ENCODE measurements at regions not wholly inside any gene's neighbourhood (a gene's known extent, or its start where the extent isn't known, plus 50 kb on each side); places are given as distances from the start of the nearest gene placed in this dataset.

DNA sequence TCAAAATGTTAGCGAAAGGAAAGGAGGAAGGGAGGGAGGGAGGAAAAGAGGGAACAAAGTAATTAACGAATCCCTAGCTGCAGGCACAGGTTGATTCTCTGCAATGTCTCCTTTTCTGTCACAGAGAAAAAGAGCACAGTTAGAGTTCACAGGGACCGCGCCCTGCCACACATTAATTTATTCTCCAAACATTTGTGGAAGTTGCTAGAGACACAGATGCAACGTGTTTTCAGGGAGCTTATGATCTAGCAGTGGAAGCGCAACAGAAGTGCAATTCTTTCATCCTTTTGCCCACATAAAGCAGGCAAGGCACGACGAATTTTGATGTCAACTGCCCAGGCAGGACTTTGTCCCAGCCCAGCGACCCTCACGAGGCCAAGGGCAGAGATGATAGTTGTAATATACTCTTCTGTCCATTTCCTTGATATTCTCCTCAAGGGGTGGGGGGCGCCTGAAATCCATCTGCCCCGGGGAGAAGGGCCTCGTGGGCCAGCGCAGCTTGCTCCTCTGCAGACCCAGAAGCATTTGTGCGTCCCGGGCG lies 101.7 kb upstream of the ZNF438 start:
- H3K27ac ChIP-seq (ENCODE audit: low read depth, low read length, poor library complexity, severe bottlenecking), result no peak overlapping the region
- H3K27me3 ChIP-seq (ENCODE audit: insufficient read depth, low read length), result no peaks in the 10 kb centered on the region
- peak overlapping the region; percentile 99 for H3K4me2 ChIP-seq (ENCODE audit: low read length)
- 0 out of 2 replicates have a peak overlapping the region, but pooled peaks have one; percentile 85 for H2AFZ ChIP-seq (ENCODE audit: low read length)
- peak overlapping the region; percentile 73 for H3K4me3 ChIP-seq (ENCODE audit: low read depth, low read length, poor library complexity, severe bottlenecking)
- H3K4me1 ChIP-seq (ENCODE audit: insufficient read depth, low read length, severe bottlenecking), result peaks cover 33% of the 10 kb centered on the region
- H3K36me3 ChIP-seq (ENCODE audit: insufficient read depth, low read length), result no peaks in the 10 kb centered on the region
- H3K79me2 ChIP-seq (ENCODE audit: insufficient read depth, low read length), result no peaks in the 10 kb centered on the region
- TF ChIP-seq, protein P1, sequence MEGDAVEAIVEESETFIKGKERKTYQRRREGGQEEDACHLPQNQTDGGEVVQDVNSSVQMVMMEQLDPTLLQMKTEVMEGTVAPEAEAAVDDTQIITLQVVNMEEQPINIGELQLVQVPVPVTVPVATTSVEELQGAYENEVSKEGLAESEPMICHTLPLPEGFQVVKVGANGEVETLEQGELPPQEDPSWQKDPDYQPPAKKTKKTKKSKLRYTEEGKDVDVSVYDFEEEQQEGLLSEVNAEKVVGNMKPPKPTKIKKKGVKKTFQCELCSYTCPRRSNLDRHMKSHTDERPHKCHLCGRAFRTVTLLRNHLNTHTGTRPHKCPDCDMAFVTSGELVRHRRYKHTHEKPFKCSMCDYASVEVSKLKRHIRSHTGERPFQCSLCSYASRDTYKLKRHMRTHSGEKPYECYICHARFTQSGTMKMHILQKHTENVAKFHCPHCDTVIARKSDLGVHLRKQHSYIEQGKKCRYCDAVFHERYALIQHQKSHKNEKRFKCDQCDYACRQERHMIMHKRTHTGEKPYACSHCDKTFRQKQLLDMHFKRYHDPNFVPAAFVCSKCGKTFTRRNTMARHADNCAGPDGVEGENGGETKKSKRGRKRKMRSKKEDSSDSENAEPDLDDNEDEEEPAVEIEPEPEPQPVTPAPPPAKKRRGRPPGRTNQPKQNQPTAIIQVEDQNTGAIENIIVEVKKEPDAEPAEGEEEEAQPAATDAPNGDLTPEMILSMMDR (IDR thresholded peaks at IDR 0.05; ENCODE audit: low read length), result no peak
- no peak for TF ChIP-seq EZH2 (IDR thresholded peaks at IDR 0.05; ENCODE audit: borderline replicate concordance, low read length)
- no peaks in the 10 kb centered on the region for H3K9me3 ChIP-seq (ENCODE audit: low read length)
- H3K9ac ChIP-seq (ENCODE audit: low read length), result peak overlapping the region; percentile 46; the same call in 1 of the 2 replicates
- no peaks in the 10 kb centered on the region for H3F3A ChIP-seq (ENCODE audit: insufficient read depth, low read length)
- H3K9me2 ChIP-seq (ENCODE audit: low read depth, low read length), result no peaks in the 10 kb centered on the region
- H4K20me1 ChIP-seq (ENCODE audit: insufficient read depth, low read length), result no peaks in the 10 kb centered on the region

DNA sequence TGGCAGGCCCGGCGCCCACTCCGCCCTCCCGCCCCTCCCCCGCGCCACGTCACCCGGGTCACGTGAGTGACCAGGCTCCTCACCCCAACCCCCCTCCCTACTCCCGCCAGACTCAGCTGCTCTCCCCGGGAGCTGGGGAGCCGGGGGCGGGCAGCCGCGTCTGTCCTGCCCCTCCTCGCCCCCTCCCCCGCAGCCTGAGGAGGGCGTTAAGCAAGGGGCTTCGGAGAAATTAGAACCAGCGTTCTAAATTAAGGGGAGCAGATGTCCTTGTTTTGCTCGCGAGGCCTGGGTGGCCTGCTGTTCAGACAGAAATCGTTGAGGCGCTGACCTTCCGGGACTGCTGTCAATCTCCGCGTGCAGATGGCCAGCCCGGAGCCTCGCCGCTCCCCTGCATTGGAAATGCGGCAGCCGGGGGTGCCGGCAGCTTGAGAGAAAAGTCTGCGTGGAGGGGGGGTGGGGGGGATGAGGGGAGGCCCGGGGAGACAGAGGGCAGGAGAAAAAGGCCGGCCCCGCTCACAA lies 102.2 kb upstream of the ZNF438 start:
- Histone ChIP-seq H3K9me3 (ENCODE audit: low read length) (no peaks in the 10 kb centered on the region), H3F3A (ENCODE audit: insufficient read depth, low read length) (no peaks in the 10 kb centered on the region), H3K4me1 (ENCODE audit: insufficient read depth, low read length, severe bottlenecking) (peaks cover 33% of the 10 kb centered on the region), H3K9me2 (ENCODE audit: low read depth, low read length) (no peaks in the 10 kb centered on the region), H3K27ac (ENCODE audit: low read depth, low read length, poor library complexity, severe bottlenecking) (peak overlapping the region; percentile 48), H3K9ac (ENCODE audit: low read length) (peak overlapping the region; percentile 86), H3K36me3 (ENCODE audit: insufficient read depth, low read length) (no peaks in the 10 kb centered on the region), H3K4me3 (ENCODE audit: low read depth, low read length, poor library complexity, severe bottlenecking) (peak overlapping the region; percentile 73), H3K79me2 (ENCODE audit: insufficient read depth, low read length) (no peaks in the 10 kb centered on the region), H2AFZ (ENCODE audit: low read length) (peak overlapping the region; percentile 87; the same call in 1 of the 2 replicates), H4K20me1 (ENCODE audit: insufficient read depth, low read length) (no peaks in the 10 kb centered on the region), H3K27me3 (ENCODE audit: insufficient read depth, low read length) (no peaks in the 10 kb centered on the region), H3K4me2 (ENCODE audit: low read length) (peak overlapping the region; percentile 99)
- TF ChIP-seq EZH2 (IDR thresholded peaks at IDR 0.05; ENCODE audit: borderline replicate concordance, low read length), result no peak
- TF ChIP-seq, protein P1 (IDR thresholded peaks at IDR 0.05; ENCODE audit: low read length), result no peak

DNA sequence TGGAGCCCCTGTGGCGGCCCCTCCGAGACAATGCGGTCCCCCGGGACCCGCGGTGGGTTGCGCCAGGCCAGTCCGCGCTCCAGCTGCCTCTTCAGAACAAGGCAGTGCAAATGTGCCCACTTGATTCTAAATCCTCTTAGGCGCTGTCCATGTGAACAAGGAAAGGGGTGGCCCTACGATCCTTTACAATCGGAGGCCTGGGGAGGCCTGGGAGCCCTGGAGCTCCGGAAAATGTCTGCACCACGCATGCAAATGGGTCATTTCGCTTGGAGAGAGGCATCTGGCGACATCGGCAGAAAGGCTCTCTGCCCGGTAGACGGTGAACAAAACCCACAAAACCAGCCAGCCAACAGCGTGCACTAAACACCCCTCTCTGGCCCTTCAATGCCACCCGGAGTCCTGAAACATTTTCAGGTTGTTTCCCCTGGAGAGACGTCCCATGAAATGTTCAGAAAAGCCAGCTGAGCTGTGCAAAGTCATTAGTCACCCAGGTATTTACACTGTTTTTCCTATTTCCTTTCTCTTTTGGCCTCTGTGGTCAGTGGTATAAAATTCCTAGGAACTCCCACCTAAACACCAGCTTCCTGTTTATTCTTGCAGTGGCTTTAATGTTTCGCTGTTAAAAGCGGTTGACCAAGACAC lies 102.8 kb upstream of the ZNF438 start:
- Histone ChIP-seq H3K27me3 (ENCODE audit: insufficient read depth, low read length) (no peaks in the 10 kb centered on the region), H3K9me2 (ENCODE audit: low read depth, low read length) (no peaks in the 10 kb centered on the region), H3K9ac (ENCODE audit: low read length) (peak overlapping the region; percentile 86; the same call in 1 of the 2 replicates), H3K4me2 (ENCODE audit: low read length) (peak overlapping the region; percentile 99), H3K79me2 (ENCODE audit: insufficient read depth, low read length) (no peaks in the 10 kb centered on the region), H3K27ac (ENCODE audit: low read depth, low read length, poor library complexity, severe bottlenecking) (peak overlapping the region; percentile 48), H3K4me1 (ENCODE audit: insufficient read depth, low read length, severe bottlenecking) (peaks cover 33% of the 10 kb centered on the region), H3K36me3 (ENCODE audit: insufficient read depth, low read length) (no peaks in the 10 kb centered on the region), H3K4me3 (ENCODE audit: low read depth, low read length, poor library complexity, severe bottlenecking) (peak overlapping the region; percentile 73), H3K9me3 (ENCODE audit: low read length) (no peaks in the 10 kb centered on the region), H4K20me1 (ENCODE audit: insufficient read depth, low read length) (no peaks in the 10 kb centered on the region), H2AFZ (ENCODE audit: low read length) (no peak overlapping the region), H3F3A (ENCODE audit: insufficient read depth, low read length) (no peaks in the 10 kb centered on the region)
- no peak for TF ChIP-seq EZH2 (IDR thresholded peaks at IDR 0.05; ENCODE audit: borderline replicate concordance, low read length)
- TF ChIP-seq, protein P1 (IDR thresholded peaks at IDR 0.05; ENCODE audit: low read length), result no peak

Measured in OCI-LY1 (cell line).